Head of caudate nucleus (tissue), 42 donors: ENCODE measurements at regions not wholly inside any gene's neighbourhood (a gene's known extent, or its start where the extent isn't known, plus 50 kb on each side); places are given as distances from the start of the nearest gene placed in this dataset.

ENCODE experiments used
- DNase-seq, 42 donors: peaks; one replicate each; pipeline versions ENCODE4 v3.0.0 to v3.0.0-alpha.2; 2020 to 2021; ENCODE audit warnings: mixed read lengths in 7 of 42
- intact Hi-C: fragments of 100-400 bp; cut with DNase I; formaldehyde crosslinking; loops from one replicate; pipeline ENCODE4 v1.15.0; 2022

DNA sequence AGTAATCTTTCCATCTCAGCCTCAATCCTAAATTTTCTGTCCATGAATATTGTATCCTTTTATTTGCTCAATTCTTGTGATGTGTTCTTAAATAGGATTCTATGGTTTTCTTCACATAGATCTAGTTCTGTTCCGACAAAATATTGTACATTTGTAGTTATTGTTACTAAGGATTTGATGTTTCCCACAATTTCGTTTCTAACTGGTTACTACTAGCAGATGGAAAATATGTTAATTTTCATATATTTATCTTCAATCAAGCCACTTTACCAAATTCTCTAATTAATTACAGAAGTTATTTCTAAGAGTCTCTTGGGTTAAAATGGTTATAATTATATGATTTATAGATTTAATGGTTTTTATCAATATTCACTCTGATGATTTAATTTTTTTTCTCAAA, 60.3 kb downstream of the SEC61B start:
- no peak for DNase-seq
- intact Hi-C loops = no loop called here

DNA sequence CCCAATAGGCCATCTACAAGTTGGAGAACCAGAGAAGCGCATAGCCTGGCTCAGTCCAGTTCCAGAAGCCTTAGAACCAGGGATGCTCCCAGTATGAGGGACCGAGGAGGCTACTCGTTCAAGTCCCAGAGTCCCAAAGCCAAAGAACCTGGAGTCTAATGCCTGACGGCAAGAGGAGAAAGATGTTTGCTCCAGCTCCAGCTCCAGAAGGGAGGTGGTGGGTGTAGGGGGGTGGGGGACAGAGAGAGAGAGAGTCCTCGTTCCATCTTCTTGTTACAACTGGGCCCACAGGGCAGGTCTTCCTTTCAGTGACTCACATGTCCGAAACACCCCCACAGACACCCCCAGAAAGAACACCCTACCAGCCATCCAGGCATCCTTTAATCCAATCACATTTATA, 63.9 kb downstream of the SEC61B start:
- no peak for DNase-seq
- intact Hi-C loops = no loop called here

DNA sequence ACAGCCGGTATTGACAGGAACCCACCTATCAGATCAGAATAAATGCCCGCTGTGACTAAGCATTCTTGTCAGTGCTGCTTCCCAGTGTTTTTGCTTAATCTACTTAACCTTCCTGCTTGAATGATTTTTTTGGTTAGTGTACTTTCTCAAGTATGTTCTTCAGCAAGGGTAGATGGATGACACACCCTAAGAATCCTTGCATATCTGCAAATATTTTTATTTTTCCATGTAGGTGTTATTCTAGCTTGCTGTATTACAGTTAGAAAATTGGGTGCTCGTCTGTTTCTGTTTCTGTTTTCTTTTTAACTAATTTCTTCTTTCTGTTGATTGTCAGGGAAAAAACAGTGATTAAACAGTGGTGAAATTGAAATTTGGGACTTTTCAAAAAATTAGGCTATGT, 64.5 kb downstream of the SEC61B start:
- intact Hi-C loops = no loop called here
- DNase-seq = no peak

DNA sequence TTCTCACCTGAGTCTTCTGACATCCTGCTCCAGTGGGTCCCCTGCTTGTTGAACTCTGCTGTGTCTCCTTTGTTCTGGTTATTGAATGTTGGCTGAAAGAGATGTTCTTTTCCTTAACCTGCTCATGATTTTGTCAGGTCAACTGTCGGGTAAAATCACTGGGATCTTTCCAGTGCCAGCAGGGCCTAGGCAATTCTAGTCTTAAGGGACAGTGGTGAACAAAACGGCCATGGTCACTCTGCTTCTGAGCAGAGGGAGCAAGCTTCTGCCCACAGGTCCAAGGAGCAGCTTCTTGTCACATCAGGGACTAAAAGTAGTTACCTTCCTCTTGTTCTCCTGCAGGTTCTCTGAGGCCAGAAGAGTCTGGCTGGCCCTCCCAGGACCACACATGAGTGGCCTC, 65.6 kb downstream of the SEC61B start:
- no peak for DNase-seq
- intact Hi-C loops = no loop called here

DNA sequence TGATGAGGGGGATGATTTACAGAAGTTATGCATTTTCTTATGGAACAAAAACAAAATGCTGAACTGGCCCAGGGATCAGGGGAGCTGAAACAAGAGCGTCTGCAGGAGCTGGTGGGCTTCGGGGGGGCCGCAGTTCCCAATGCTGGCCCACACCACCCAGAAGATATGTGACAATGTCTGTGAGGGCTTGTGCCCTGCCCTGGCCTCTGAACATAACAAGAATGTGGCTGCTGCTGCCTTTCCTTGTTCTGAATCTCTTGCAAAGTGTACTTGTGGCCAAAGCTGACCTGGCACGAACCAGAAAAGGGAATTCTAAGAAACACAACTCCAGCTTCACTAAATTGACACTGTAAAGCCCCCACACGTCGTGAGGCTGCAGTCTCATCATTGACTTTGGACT, 66.7 kb downstream of the SEC61B start:
- intact Hi-C loops = no loop called here
- DNase-seq = no peak

DNA sequence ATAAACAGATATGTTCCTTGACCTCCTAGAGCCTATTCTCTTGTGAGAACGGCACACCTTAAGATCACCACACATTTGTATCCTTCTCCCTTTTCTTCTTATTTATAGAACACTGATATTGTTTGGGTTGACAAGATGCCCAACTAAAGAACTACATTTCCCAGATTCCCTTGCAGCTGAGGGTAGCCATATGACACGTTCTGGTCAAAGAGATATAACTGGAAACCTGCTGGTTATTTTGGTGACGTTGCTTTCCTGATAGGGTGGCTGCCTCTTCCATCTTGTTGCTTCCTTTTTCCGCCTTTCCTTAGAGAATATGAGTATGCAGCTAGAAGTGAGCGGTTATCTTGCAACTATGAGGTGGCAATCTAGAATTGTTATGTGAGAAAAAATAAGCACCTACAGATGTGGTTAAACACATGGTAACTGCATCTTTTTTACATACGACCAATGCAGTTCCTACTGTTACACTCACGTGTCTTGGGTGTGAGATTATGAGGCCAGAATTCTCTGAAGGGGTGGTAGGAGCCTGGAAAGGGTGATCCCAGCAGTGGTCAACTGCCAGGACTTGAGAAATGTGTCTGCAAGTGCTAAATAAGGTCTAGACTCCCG, 72.9 kb downstream of the SEC61B start:
- no peak for DNase-seq
- intact Hi-C loops = no loop called here

DNA sequence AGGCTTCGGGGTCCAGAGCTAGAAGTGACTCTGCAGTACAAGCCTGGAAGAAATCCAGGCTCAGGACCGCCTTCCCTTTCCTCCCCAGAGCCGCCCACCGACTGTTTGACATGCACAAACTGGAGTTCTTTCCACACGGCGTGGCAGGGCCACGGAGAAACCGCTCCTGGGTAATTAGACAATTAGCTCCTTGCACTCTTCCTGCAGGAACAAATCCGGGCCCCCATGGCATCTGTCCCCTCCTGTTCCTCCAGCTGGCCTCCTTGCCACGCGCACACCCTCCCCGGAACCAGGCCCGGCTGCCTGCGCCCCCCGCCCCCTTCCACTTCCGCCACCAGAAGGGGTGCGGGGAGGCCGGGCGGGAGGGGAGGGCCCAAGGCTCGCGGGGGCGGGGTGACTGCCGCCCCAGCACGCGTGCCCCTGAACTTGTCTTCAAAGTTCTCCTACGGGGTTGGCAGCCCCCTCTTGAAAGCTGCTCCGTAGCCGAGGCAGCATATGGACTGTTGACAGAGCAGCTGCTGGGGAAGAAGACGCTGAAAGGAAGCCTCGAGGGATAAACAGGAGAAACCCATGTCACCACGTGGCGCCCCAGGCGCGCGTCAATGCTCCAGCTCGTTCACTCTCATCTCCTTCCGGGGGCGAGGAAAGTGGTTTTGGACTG, 74.3 kb downstream of the SEC61B start:
- peak in 35 of 42 donors; percentile 8 to 64 (median 27) for DNase-seq
- intact Hi-C loops = no loop called here

DNA sequence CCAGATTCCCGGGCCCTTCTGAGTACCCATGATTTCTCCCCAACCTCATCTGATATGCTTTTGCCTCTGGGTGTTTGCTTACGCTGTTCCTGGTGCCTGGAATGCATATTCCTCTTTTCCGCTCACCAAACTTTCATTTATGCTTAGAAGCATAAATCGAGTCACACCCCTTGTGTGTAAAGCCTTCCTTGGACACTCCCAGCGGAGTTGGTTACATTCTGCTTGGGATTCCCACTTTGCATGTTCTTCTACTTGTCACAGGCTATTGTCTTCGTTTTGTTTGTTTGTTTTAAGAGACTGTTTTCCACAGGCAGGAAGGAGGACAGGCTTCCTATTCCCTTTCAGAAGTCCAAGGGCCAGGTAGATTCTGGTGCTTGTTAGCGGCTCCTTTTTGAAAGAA, 76.5 kb downstream of the SEC61B start:
- intact Hi-C loops = no loop called here
- DNase-seq = no peak

DNA sequence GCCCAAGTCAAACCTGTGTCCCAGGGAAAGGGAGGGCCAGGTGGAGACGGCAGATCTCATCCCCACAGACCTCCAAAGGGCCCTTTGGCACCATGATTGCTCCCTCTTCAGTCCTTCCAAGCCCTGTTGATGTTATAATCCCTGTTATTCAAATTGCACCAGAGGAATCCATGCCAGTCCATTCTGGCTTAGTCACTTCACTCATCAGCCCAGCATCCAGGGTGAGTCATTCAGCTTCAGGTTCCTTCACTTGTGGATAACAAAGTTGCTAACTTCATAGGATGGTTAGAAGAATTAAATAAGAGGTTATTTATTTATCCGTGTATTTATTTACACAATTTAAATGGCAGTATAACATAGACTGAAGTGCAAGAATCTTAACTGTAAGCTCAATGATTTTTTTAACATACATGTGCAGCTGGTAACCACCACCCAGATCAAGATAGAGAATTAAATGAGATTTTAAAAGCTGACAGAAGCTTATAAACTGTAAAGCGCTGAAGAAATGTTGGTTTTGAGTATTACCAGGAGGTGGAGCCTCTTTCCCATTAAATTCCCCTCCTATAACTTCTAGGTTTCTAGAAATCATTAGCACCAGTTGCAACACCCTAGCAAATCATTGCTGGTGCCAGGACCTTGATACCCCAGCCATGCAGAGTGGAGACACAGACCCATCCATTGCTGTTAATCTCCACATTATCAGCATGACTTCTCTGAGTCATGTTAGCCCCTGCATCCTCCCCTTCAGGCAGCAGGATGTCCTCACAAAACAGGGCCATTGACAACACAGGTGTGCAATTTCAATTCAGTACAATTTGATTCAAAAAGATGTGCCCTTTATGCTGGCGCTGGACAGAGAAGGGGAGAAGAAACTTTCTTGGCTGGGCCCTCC, 77.4 kb downstream of the SEC61B start:
- DNase-seq = no peak
- intact Hi-C loops = no loop called here

DNA sequence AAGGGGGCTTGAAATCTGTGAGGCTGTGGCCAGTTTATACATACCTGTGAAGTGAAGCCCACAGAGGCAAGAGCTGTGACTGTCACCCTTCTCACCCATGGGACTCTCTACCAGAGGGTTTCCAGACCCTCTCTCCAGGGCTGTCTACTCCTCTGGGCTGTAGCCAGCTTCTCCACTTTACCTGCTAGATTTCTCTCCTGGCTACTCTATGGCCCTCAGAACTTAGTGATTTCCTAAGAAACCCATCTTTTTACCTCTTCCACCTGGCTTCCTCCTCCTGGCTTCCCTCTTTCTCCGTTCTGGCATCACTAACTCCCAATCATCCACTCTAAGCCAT, 78.0 kb downstream of the SEC61B start:
- no peak for DNase-seq
- intact Hi-C loops = no loop called here

DNA sequence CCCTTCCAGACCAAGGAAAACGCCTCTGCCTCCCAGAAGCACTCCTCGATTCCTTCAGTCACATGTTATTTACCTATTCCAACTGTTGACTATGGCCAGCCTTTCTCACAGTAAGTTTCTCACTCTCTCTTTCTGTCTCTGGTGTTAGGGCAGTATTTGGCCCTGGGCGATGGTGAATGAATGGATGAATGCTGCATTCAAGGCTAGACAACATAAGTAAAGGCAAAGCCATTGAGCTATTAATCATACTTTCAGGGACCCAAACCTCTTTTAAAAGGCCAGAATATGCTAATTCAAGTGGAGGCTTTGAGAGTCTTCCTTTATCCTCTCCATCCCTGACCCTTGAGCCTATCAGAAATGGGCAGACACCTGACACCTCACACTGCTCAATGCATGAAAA, 78.5 kb downstream of the SEC61B start:
- intact Hi-C loops = no loop called here
- no peak for DNase-seq

DNA sequence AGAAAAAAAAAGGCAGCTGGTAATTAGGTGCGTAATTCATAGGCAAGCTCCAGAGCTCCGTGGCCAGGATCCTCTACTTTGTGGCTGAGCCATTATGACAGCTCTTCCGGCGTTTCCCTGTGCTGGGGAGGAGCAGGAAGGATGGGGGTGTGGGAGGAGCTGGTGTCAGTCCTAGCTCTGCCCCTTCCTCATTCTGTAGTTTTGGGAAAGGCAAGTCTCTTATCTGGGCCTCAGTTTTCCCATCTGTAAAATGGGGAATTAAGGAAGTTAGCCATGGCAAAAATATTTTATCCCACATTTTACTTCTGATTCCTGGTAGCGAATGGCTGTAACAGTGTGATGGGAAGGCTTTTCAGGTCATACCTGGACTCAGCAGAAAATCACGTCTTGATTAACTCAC, 81.1 kb downstream of the SEC61B start:
- peak in 1 of 42 donors; percentile 10 for DNase-seq
- intact Hi-C loops = no loop called here

DNA sequence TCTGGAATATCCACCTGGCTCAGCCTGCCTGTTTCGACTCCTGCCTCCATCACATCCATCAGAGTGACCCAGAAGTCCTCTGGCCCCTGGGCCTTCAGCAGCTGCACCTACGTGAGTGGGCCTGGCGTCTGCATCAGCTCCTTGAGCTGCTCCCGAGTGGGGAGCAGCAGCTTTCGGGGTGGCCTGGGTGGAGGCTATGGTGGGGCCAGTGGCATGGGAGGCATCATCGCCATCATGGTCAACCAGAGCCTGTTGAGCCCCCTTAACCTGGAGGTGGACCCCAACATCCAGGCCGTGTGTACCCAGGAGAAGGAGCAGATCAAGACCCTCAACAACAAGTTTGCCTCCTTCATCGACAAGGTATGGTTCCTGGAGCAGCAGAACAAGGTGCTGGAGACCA, 83.0 kb downstream of the SEC61B start:
- DNase-seq = no peak

DNA sequence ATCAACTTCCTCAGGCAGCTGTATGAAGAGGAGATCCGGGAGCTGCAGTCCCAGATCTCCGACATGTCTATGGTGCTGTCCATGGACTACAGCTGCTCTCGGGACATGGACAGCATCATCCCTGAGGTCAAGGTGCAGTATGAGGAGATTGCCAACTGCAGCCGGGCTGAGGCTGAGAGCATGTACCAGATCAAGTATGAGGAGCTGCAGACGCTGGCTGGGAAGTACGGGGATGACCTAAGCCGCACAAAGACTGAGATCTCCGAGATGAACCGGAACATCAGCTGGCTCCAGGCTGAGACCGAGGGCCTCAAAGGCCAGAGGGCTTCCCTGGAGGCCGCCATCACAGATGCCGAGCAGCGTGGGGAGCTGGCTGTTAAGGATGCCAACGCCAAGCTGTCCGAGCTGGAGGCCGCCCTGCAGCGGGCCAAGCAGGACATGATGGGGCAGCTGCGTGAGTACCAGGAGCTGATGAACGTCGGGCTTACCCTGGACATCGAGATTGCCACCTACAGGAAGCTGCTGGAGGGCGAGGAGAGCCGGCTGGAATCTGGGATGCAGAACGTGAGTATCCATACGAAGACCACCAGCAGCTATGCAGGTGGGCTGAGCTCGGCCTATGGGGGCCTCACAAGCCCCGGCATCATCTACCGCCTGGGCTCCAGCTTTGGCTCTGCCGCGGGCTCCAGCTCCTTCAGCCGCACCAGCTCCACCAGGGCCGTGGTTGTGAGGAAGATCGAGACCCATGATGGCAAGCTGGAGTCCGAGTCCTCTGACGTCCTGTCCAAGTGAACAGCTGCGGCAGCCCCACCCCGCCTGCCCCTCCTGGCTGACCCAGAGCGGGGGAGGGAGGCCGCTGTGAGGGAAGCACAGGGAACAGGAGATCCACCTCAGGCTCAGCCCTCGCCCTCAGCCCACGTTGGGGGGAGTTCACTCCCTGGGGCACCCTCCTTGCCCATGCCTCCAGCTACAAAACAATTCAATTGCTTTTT, 84.0 kb downstream of the SEC61B start:
- no peak for DNase-seq
- intact Hi-C loops = no loop called here

More for the DNA sequence above, 83.0 kb downstream of the SEC61B start:
- intact Hi-C loops = no loop called here

DNA sequence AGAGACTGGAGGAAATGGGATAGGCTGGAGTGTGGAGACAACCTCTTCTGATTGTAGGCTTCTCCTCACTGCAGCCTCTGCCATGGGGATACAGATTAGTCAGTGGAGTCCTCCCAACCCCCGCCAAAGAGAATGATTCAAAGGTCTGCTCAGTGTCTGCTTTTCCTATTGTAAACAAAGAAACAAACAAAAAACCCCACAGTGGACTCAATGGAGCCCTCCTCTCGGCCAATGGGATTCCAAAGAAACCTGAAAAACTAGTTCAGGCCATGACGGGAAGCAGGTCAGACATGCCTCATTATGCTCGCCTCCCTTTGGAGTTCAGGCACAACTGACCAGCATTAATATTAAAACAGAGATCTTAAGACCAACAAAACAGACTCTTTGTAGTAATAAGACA, 85.8 kb downstream of the SEC61B start:
- peak in 1 of 42 donors; percentile 38 for DNase-seq
- intact Hi-C loops = no loop called here

DNA sequence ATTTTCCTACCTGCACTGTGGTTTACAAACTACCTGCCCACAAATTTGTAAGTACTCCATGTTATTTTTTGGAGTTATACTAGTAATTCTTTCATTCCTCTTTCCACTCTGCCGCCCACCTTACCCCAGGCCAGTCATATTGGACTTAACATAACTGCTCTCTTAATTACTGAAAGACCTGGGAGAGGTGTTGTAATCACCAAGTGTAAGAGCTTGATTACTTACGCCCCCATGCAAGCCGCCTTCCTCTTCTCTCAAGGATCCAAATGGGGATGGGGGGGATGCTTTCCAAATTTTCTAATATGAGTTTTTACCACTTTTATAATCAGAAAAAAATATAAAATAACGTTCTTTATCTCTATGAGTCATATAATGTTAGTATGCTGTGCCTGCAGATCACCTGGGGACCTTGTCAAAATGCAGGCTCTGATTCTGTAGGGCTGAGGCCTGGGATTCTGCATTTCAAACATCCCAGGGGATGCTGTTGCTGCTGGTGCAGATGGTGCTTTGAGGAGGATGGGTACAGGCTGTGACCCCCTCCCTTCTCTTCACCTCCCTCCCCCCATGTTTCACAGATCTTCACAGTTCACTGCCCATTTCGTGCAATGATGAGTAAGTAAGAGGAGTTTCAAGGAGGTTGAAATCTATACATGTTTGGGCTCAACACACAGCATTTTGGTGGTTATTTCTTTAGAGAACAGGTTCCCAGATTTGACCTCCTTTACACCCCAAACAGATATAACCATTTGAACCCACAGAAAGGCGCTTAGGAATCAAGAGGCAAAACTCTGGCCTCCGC, 87.3 kb downstream of the SEC61B start:
- intact Hi-C loops = no loop called here
- no peak for DNase-seq

DNA sequence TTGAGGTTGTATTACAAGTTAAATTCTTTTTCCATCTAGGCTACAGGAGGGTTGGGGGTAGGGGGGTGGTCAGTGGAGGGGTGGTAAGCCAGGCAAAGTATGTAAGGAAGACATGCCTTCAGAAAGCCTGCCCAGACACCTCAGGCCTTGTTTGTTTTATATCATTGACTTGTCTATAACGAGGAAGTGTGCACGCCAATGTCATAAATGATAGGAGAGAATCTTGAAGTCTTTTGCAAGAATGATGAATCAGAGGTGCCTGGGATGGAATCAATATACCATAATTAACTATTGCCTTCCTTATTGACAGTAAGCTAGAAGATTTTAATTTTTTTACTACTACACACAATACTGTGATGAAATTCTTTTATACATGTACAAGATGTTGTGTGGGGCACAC, 90.7 kb downstream of the SEC61B start:
- no peak for DNase-seq
- intact Hi-C loops = no loop called here

DNA sequence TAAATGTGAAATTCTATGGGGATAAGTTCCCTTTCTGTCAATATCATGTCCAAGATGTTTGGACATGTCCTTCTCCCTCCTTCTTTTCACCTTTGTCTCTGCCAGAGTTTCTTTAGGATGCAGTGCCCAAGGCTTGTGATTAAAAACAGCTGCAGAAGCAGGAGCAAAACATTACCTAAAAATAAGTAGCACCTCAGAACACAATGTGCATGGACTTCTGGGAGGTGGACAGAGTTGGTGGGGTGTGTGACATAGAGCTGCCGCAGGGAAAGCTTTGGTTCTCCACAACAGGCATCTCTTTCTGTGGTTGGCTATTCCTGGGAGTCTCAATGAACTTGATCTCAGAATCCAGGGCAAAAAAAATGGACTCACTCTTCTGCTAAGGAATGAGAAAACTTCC, 97.0 kb downstream of the SEC61B start:
- intact Hi-C loops = no loop called here
- DNase-seq = no peak

DNA sequence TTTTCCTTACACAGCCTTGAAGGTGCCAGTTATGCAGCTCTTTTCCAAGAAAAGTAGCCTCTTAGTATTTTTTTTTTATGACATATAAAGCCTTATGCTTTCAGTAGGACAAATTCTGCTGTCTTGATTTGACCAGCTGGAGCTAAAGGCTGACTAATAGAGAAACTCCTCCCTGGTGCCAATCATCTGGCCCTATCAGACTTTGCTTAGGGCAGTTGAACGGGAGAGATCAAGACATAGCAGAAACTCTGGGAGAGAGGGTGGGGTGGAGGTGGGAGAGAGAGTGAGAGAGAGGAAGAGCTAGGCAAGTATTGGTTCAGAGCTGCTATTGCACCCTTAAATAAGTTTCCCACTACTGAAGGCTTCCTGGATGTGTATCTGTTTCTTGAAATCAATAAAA, 100.2 kb downstream of the SEC61B start:
- DNase-seq = no peak
- intact Hi-C loops = no loop called here
